ENCODE measurements at regions not wholly inside any gene's neighbourhood (a gene's known extent, or its start where the extent isn't known, plus 50 kb on each side); places are given as distances from the start of the nearest gene placed in this dataset.

GRCh38 chr19:30222992-30223865 lies 149.0 kb upstream of the ZNF536 start:
- H3K27ac Mint-ChIP-seq: no peak overlapping the region
- H3K36me3 Mint-ChIP-seq (ENCODE audit: low read depth): no peaks in the 10 kb centered on the region
- no peak overlapping the region for H3K4me3 Mint-ChIP-seq
- no peaks in the 10 kb centered on the region for H3K9me3 Mint-ChIP-seq
- peaks cover 26% of the 10 kb centered on the region for H3K4me1 Mint-ChIP-seq (ENCODE audit: low read depth)
- peaks cover 70% of the 10 kb centered on the region for H3K27me3 Mint-ChIP-seq

- Mint-ChIP-seq H3K4me1 (ENCODE audit: low read depth) (peaks cover 26% of the 10 kb centered on the region), H3K27me3 (peaks cover 74% of the 10 kb centered on the region), H3K4me3 (peak overlapping the region; percentile 70), H3K9me3 (no peaks in the 10 kb centered on the region), H3K36me3 (ENCODE audit: low read depth) (no peaks in the 10 kb centered on the region), H3K27ac (no peak overlapping the region)
Observed at GRCh38 chr19:30223866-30224688, 148.1 kb upstream of the ZNF536 start.

- Mint-ChIP-seq H3K36me3 (ENCODE audit: low read depth) (no peaks in the 10 kb centered on the region), H3K27ac (peak overlapping the region; percentile 68), H3K27me3 (peaks cover 75% of the 10 kb centered on the region)
Observed at GRCh38 chr19:30224689-30225606, 147.2 kb upstream of the ZNF536 start.

GRCh38 chr19:30225676-30226463 lies 146.3 kb upstream of the ZNF536 start:
- Mint-ChIP-seq H3K27me3 (peaks cover 75% of the 10 kb centered on the region), H3K36me3 (ENCODE audit: low read depth) (no peaks in the 10 kb centered on the region), H3K27ac (no peak overlapping the region), H3K4me1 (ENCODE audit: low read depth) (peaks cover 26% of the 10 kb centered on the region), H3K4me3 (peak overlapping the region; percentile 47), H3K9me3 (no peaks in the 10 kb centered on the region)

More at GRCh38 chr19:30224689-30225606, 147.2 kb upstream of the ZNF536 start:
- no peaks in the 10 kb centered on the region for H3K9me3 Mint-ChIP-seq
- peak overlapping the region; percentile 70 for H3K4me3 Mint-ChIP-seq
- H3K4me1 Mint-ChIP-seq (ENCODE audit: low read depth): peaks cover 26% of the 10 kb centered on the region

GRCh38 chr19:30226464-30227011 lies 145.6 kb upstream of the ZNF536 start:
- peaks cover 26% of the 10 kb centered on the region for H3K4me1 Mint-ChIP-seq (ENCODE audit: low read depth)
- peaks cover 76% of the 10 kb centered on the region for H3K27me3 Mint-ChIP-seq
- peak overlapping the region; percentile 81 for H3K4me3 Mint-ChIP-seq
- no peaks in the 10 kb centered on the region for H3K36me3 Mint-ChIP-seq (ENCODE audit: low read depth)
- no peak overlapping the region for H3K27ac Mint-ChIP-seq
- H3K9me3 Mint-ChIP-seq: no peaks in the 10 kb centered on the region

- Mint-ChIP-seq H3K4me1 (ENCODE audit: low read depth) (peaks cover 26% of the 10 kb centered on the region), H3K9me3 (no peaks in the 10 kb centered on the region), H3K36me3 (ENCODE audit: low read depth) (no peaks in the 10 kb centered on the region), H3K27ac (no peak overlapping the region), H3K27me3 (peaks cover 75% of the 10 kb centered on the region), H3K4me3 (peak overlapping the region; percentile 81)
Observed at GRCh38 chr19:30227012-30227621, 145.1 kb upstream of the ZNF536 start.

- no peak overlapping the region for H3K27ac Mint-ChIP-seq
- peak overlapping the region; percentile 81 for H3K4me3 Mint-ChIP-seq
- no peaks in the 10 kb centered on the region for H3K36me3 Mint-ChIP-seq (ENCODE audit: low read depth)
- peaks cover 26% of the 10 kb centered on the region for H3K4me1 Mint-ChIP-seq (ENCODE audit: low read depth)
- peaks cover 79% of the 10 kb centered on the region for H3K27me3 Mint-ChIP-seq
- H3K9me3 Mint-ChIP-seq: no peaks in the 10 kb centered on the region
Observed at GRCh38 chr19:30227661-30228112, 144.5 kb upstream of the ZNF536 start.

GRCh38 chr19:30228113-30228834 lies 143.9 kb upstream of the ZNF536 start:
- no peaks in the 10 kb centered on the region for H3K36me3 Mint-ChIP-seq (ENCODE audit: low read depth)
- peaks cover 73% of the 10 kb centered on the region for H3K27me3 Mint-ChIP-seq
- H3K9me3 Mint-ChIP-seq: no peaks in the 10 kb centered on the region
- no peak overlapping the region for H3K27ac Mint-ChIP-seq
- H3K4me1 Mint-ChIP-seq (ENCODE audit: low read depth): peaks cover 26% of the 10 kb centered on the region
- peak overlapping the region; percentile 41 for H3K4me3 Mint-ChIP-seq

- peaks cover 26% of the 10 kb centered on the region for H3K4me1 Mint-ChIP-seq (ENCODE audit: low read depth)
- no peak overlapping the region for H3K27ac Mint-ChIP-seq
- H3K9me3 Mint-ChIP-seq: no peaks in the 10 kb centered on the region
- H3K4me3 Mint-ChIP-seq: no peak overlapping the region
- no peaks in the 10 kb centered on the region for H3K36me3 Mint-ChIP-seq (ENCODE audit: low read depth)
- peaks cover 66% of the 10 kb centered on the region for H3K27me3 Mint-ChIP-seq
Observed at GRCh38 chr19:30228835-30229524, 143.2 kb upstream of the ZNF536 start.

- Mint-ChIP-seq H3K36me3 (ENCODE audit: low read depth) (no peaks in the 10 kb centered on the region), H3K9me3 (no peaks in the 10 kb centered on the region), H3K27me3 (peaks cover 61% of the 10 kb centered on the region), H3K4me1 (ENCODE audit: low read depth) (peaks cover 24% of the 10 kb centered on the region), H3K27ac (no peak overlapping the region), H3K4me3 (no peak overlapping the region)
Observed at GRCh38 chr19:30229525-30230174, 142.5 kb upstream of the ZNF536 start.

GRCh38 chr19:30231408-30232318 lies 140.5 kb upstream of the ZNF536 start:
- peaks cover 10% of the 10 kb centered on the region for H3K4me1 Mint-ChIP-seq (ENCODE audit: low read depth)
- peaks cover 64% of the 10 kb centered on the region for H3K27me3 Mint-ChIP-seq
- H3K36me3 Mint-ChIP-seq (ENCODE audit: low read depth): no peaks in the 10 kb centered on the region
- no peaks in the 10 kb centered on the region for H3K9me3 Mint-ChIP-seq
- no peak overlapping the region for H3K4me3 Mint-ChIP-seq
- H3K27ac Mint-ChIP-seq: no peak overlapping the region

All from stimulated activated naive CD8-positive, alpha-beta T cell treated with anti-CD3 and anti-CD28 coated beads, Interleukin-15, Interleukin-2, amounts not matched to agents 100 ng/mL and 50 ng/mL, for 24 hours (primary cell).